Vagina (tissue), 2 donors: ENCODE measurements at regions not wholly inside any gene's neighbourhood (a gene's known extent, or its start where the extent isn't known, plus 50 kb on each side); places are given as distances from the start of the nearest gene placed in this dataset.

Source experiments
- POLR2A ChIP-seq, 2 donors: fragments of 450-650 bp; IDR thresholded peaks; one replicate each; pipeline ENCODE4 v1.6.1; 2017; ENCODE audit warnings: antibody characterized with exemption in 2 of 2, mild to moderate bottlenecking in 2 of 2, moderate library complexity in 2 of 2
- POLR2AphosphoS5 ChIP-seq, 2 donors: sonication (generic); formaldehyde crosslinking; IDR thresholded peaks; one replicate each; pipeline ENCODE4 v1.9.0; 2017; ENCODE audit warnings: antibody characterized with exemption in 2 of 2, mild to moderate bottlenecking in 2 of 2, low read depth in 1 of 2; ENCODE audit not compliant: insufficient read depth in 1 of 2
- TF ChIP-seq, protein P1 (sequence below), 3 experiments: fragments of 450-650 bp in 2 of 3; fragments of 200-600 bp in 1 of 3; sonication (generic) in 1 of 3; IDR thresholded peaks; one replicate each; pipeline ENCODE4 v1.5.1; 2017 to 2019; ENCODE audit warnings: antibody characterized with exemption in 3 of 3, mild to moderate bottlenecking in 2 of 3, moderate library complexity in 2 of 3

DNA sequence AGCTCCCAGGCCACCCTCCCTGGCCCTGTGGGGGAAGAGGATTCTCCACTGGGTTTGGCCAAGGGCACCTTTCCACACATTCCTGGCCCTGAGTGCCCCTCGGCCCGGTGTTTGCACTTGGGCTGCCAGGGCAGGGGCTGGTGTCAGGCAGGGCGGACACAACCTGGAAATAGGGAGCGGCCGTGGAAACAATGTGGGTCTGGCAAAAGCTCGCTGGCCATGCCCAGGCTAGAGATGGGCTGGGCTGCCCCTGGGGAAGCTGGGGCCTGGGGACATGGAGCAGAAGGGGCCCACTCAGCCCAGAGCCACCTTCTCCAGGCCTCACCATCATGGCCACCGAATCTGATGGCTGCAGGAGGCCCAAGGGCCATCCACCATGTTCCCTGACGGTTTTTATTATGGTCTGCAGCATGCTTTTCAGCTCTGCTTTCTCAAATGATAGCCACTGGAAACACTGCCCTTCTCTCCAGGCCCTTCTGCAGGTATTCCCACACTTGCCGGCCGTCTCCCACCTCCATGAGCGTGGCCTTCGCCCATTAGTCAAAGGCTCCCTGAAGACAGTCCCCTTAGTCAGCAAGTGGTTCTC is 275.1 kb downstream of the CYP26B1 start:
- no peak for TF ChIP-seq POLR2AphosphoS5 (IDR thresholded peaks at IDR 0.05; ENCODE audit: insufficient read depth in 1 of 2, low read depth in 1 of 2)
- TF ChIP-seq, protein P1, sequence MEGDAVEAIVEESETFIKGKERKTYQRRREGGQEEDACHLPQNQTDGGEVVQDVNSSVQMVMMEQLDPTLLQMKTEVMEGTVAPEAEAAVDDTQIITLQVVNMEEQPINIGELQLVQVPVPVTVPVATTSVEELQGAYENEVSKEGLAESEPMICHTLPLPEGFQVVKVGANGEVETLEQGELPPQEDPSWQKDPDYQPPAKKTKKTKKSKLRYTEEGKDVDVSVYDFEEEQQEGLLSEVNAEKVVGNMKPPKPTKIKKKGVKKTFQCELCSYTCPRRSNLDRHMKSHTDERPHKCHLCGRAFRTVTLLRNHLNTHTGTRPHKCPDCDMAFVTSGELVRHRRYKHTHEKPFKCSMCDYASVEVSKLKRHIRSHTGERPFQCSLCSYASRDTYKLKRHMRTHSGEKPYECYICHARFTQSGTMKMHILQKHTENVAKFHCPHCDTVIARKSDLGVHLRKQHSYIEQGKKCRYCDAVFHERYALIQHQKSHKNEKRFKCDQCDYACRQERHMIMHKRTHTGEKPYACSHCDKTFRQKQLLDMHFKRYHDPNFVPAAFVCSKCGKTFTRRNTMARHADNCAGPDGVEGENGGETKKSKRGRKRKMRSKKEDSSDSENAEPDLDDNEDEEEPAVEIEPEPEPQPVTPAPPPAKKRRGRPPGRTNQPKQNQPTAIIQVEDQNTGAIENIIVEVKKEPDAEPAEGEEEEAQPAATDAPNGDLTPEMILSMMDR (IDR thresholded peaks at IDR 0.05) = no peak
- no peak for TF ChIP-seq POLR2A (IDR thresholded peaks at IDR 0.05)
